H9 (cell line): ENCODE measurements at regions not wholly inside any gene's neighbourhood (a gene's known extent, or its start where the extent isn't known, plus 50 kb on each side); places are given as distances from the start of the nearest gene placed in this dataset.

Source experiments
- DNase-seq: peaks from one replicate; pipeline ENCODE4 v3.0.0-alpha.2; 2017
- H2AFZ ChIP-seq: one replicate; pipeline ENCODE4 v1.6.1; 2013; ENCODE audit warnings: mild to moderate bottlenecking, low read length, control low read depth, moderate library complexity
- H2AK5ac ChIP-seq: 2 replicates; pipeline ENCODE4 v1.6.1; 2013; ENCODE audit warnings: low read length, control low read depth, mixed read lengths; ENCODE audit not compliant: insufficient read length
- H2BK120ac ChIP-seq: one replicate; pipeline ENCODE4 v1.6.1; 2013; ENCODE audit warnings: low read depth, mild to moderate bottlenecking, low read length, control low read depth, inconsistent platforms; ENCODE audit not compliant: poor library complexity, severe bottlenecking
- H2BK12ac ChIP-seq: 2 replicates; pipeline ENCODE4 v1.6.1; 2013; ENCODE audit warnings: low read length, control low read depth, mixed read lengths, low read depth; ENCODE audit not compliant: insufficient read length
- H2BK15ac ChIP-seq: 2 replicates; pipeline ENCODE4 v1.6.1; 2013; ENCODE audit warnings: low read depth, low read length, control low read depth
- H2BK20ac ChIP-seq: one replicate; pipeline ENCODE4 v1.6.1; 2013; ENCODE audit warnings: low read depth, mild to moderate bottlenecking, low read length, control low read depth, inconsistent platforms; ENCODE audit not compliant: poor library complexity, severe bottlenecking
- H2BK5ac ChIP-seq: 2 replicates; pipeline ENCODE4 v1.6.1; 2013; ENCODE audit warnings: low read length, control low read depth, mixed read lengths; ENCODE audit not compliant: insufficient read length
- H3K14ac ChIP-seq: 2 replicates; pipeline ENCODE4 v1.6.1; 2013; ENCODE audit warnings: low read length, control low read depth; ENCODE audit not compliant: insufficient read depth
- H3K18ac ChIP-seq: 2 replicates; pipeline ENCODE4 v1.6.1; 2013; ENCODE audit warnings: low read depth, mild to moderate bottlenecking, mixed read lengths, low read length, control low read depth; ENCODE audit not compliant: insufficient read length
- H3K23ac ChIP-seq: 2 replicates; pipeline ENCODE4 v1.6.1; 2013; ENCODE audit warnings: low read length, control low read depth, mixed read lengths, low read depth; ENCODE audit not compliant: insufficient read length
- H3K23me2 ChIP-seq: 2 replicates; pipeline ENCODE4 v1.6.1; 2013; ENCODE audit warnings: low read depth, mild to moderate bottlenecking, mixed read lengths, low read length, control low read depth; ENCODE audit not compliant: insufficient read length, poor library complexity, severe bottlenecking
- H3K27ac ChIP-seq: 2 replicates; pipeline ENCODE4 v1.5.1; 2013; ENCODE audit warnings: low read length, control low read depth, mixed read lengths, low read depth; ENCODE audit not compliant: insufficient read length
- H3K27me3 ChIP-seq: 2 replicates; pipeline ENCODE4 v1.6.1; 2013; ENCODE audit warnings: low read length, control low read depth, inconsistent platforms; ENCODE audit not compliant: insufficient read depth
- H3K4ac ChIP-seq: 2 replicates; pipeline ENCODE4 v1.6.1; 2013; ENCODE audit warnings: low read depth, mild to moderate bottlenecking, control low read depth, inconsistent platforms, low read length, moderate library complexity
- H3K4me1 ChIP-seq: 2 replicates; pipeline ENCODE4 v1.6.1; 2013; ENCODE audit warnings: low read length, control low read depth, inconsistent platforms; ENCODE audit not compliant: insufficient read depth
- H3K4me2 ChIP-seq: 2 replicates; pipeline ENCODE4 v1.6.1; 2013; ENCODE audit warnings: low read length, control low read depth, mixed read lengths; ENCODE audit not compliant: insufficient read length, insufficient read depth
- H3K56ac ChIP-seq: 2 replicates; pipeline ENCODE4 v1.6.1; 2013; ENCODE audit warnings: low read depth, mild to moderate bottlenecking, mixed read lengths, low read length, control low read depth; ENCODE audit not compliant: insufficient read length
- H3K79me1 ChIP-seq: 2 replicates; pipeline ENCODE4 v1.6.1; 2013; ENCODE audit warnings: low read depth, mild to moderate bottlenecking, moderate library complexity, low read length, control low read depth, inconsistent platforms; ENCODE audit not compliant: insufficient read depth, poor library complexity, severe bottlenecking
- H3K79me2 ChIP-seq: 2 replicates; pipeline ENCODE4 v1.6.1; 2013; ENCODE audit warnings: low read length, control low read depth, inconsistent platforms; ENCODE audit not compliant: insufficient read depth
- H3K9ac ChIP-seq: 2 replicates; pipeline ENCODE4 v1.6.1; 2013; ENCODE audit warnings: low read length, control low read depth, mixed read lengths; ENCODE audit not compliant: insufficient read length; ENCODE audit errors: extremely low read depth
- H3K9me3 ChIP-seq: one replicate; pipeline ENCODE4 v1.6.1; 2013; ENCODE audit warnings: low read depth, low read length, inconsistent platforms; ENCODE audit not compliant: control insufficient read depth
- H3T11ph ChIP-seq: one replicate; pipeline ENCODE4 v1.6.1; 2013; ENCODE audit warnings: mild to moderate bottlenecking, low read length, control low read depth, inconsistent platforms
- H4K20me1 ChIP-seq: one replicate; pipeline ENCODE4 v1.6.1; 2013; ENCODE audit not compliant: control insufficient read depth, insufficient read length, insufficient read depth
- H4K5ac ChIP-seq: 2 replicates; pipeline ENCODE4 v1.6.1; 2013; ENCODE audit warnings: low read depth, mild to moderate bottlenecking, mixed read lengths, low read length, control low read depth; ENCODE audit not compliant: insufficient read length
- H4K8ac ChIP-seq: replicated peaks from 2 replicates; pipeline ENCODE4 v1.6.1; 2013; ENCODE audit warnings: low read length, control low read depth, mixed read lengths, low read depth; ENCODE audit not compliant: insufficient read length
- H4K91ac ChIP-seq: 2 replicates; pipeline ENCODE4 v1.6.1; 2013; ENCODE audit warnings: low read depth, mild to moderate bottlenecking, moderate library complexity, mixed read lengths, low read length, control low read depth; ENCODE audit not compliant: insufficient read length
- H3K27ac Mint-ChIP-seq, 3 experiments: 2 replicates in 2 of 3; 3 replicates in 1 of 3; pipeline ENCODE4 v1.8.0; 2020 to 2021; ENCODE audit warnings: mixed read lengths in 3 of 3, mild to moderate bottlenecking in 1 of 3, moderate library complexity in 1 of 3
- H3K27me3 Mint-ChIP-seq: 2 replicates; pipeline ENCODE4 v1.8.0; 2021; ENCODE audit warnings: low read depth, mild to moderate bottlenecking, moderate library complexity, mixed read lengths
- H3K36me3 Mint-ChIP-seq, 3 experiments: 2 replicates in 2 of 3; 3 replicates in 1 of 3; pipeline ENCODE4 v1.8.0; 2020 to 2021; ENCODE audit warnings: low read depth in 3 of 3, mixed read lengths in 3 of 3; ENCODE audit not compliant: insufficient read depth in 1 of 3
- H3K4me1 Mint-ChIP-seq, 2 experiments: 2 replicates each; pipeline ENCODE4 v1.8.0; 2020; ENCODE audit warnings: mixed read lengths in 2 of 2
- H3K4me3 Mint-ChIP-seq, 2 experiments: 2 replicates in 1 of 2; 3 replicates in 1 of 2; pipeline ENCODE4 v1.8.0; 2020 to 2021; ENCODE audit warnings: mild to moderate bottlenecking in 2 of 2, mixed read lengths in 2 of 2, moderate library complexity in 1 of 2
- H3K9me3 Mint-ChIP-seq, 2 experiments: 2 replicates in 1 of 2; 3 replicates in 1 of 2; pipeline ENCODE4 v1.8.0; 2020; ENCODE audit warnings: mild to moderate bottlenecking in 2 of 2, mixed read lengths in 2 of 2, moderate library complexity in 1 of 2
- WGBS: extraction: QIAGEN DNeasy Blood & Tissue Kit; methylation state at CpG from one replicate; pipeline ENCODE4 v1.1.7; 2013; ENCODE audit warnings: missing lambda C conversion rate, low lambda C conversion rate, mixed read lengths; ENCODE audit not compliant: insufficient read length; ENCODE audit errors: extremely low coverage; 5-methylcytosine and 5-hydroxymethylcytosine counted together
- TF ChIP-seq, protein P1 (sequence below): fragments of 200-600 bp; sonication (generic); conservative IDR thresholded peaks from 3 replicates; pipeline ENCODE4 v1.8.0; 2021; ENCODE audit warnings: antibody characterized with exemption, mild to moderate bottlenecking

DNA sequence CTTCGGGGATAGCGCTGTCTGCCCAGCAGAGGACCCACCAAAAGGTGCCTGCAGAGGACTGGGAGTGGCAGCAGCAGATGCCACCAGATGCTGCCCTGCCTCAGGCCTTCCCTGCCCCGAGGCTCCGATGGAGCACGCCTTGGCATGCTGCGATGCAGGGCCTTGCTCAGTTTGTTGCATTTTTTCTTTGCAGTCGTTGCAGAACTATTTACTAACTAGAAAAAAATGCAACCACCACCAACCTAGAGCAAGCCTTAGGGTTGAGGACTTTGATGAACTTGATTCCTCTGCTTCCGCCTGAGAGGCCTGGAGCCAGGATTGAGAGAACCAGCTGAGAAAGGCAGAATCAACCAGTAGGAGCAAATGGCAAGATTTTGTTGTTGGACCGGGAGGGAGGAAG lies 585.6 kb upstream of the MKI67 start:
- no peak overlapping the region for H3K4me3 Mint-ChIP-seq
- H4K8ac ChIP-seq = no peak overlapping the region
- H4K20me1 ChIP-seq = no peaks in the 10 kb centered on the region
- H3K9me3 Mint-ChIP-seq = peaks cover 0 to under 1% of the 10 kb centered on the region in 2 experiments; a peak in 1 of 5 replicates
- TF ChIP-seq, protein P1, sequence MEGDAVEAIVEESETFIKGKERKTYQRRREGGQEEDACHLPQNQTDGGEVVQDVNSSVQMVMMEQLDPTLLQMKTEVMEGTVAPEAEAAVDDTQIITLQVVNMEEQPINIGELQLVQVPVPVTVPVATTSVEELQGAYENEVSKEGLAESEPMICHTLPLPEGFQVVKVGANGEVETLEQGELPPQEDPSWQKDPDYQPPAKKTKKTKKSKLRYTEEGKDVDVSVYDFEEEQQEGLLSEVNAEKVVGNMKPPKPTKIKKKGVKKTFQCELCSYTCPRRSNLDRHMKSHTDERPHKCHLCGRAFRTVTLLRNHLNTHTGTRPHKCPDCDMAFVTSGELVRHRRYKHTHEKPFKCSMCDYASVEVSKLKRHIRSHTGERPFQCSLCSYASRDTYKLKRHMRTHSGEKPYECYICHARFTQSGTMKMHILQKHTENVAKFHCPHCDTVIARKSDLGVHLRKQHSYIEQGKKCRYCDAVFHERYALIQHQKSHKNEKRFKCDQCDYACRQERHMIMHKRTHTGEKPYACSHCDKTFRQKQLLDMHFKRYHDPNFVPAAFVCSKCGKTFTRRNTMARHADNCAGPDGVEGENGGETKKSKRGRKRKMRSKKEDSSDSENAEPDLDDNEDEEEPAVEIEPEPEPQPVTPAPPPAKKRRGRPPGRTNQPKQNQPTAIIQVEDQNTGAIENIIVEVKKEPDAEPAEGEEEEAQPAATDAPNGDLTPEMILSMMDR = no peak
- no peak overlapping the region for H3K14ac ChIP-seq
- H3K23ac ChIP-seq = no peak overlapping the region
- H2BK20ac ChIP-seq = no peak overlapping the region
- peak; percentile 4 for DNase-seq
- H3K27ac ChIP-seq = no peak overlapping the region
- WGBS = no CpG with 5 or more reads among the region's 9 CpGs
- no peak overlapping the region for H2BK120ac ChIP-seq
- H3K4ac ChIP-seq = no peak overlapping the region
- H3K56ac ChIP-seq = no peak overlapping the region
- H3K4me1 ChIP-seq = no peaks in the 10 kb centered on the region
- H3K79me1 ChIP-seq = no peaks in the 10 kb centered on the region
- H3K27ac Mint-ChIP-seq = no peak overlapping the region
- no peak overlapping the region for H3K9ac ChIP-seq
- no peak overlapping the region for H4K5ac ChIP-seq
- no peak overlapping the region for H3T11ph ChIP-seq
- no peak overlapping the region for H2BK12ac ChIP-seq
- H2AK5ac ChIP-seq = no peak overlapping the region
- no peak overlapping the region for H2AFZ ChIP-seq
- peaks cover 1% of the 10 kb centered on the region for H3K27me3 Mint-ChIP-seq
- H2BK5ac ChIP-seq = no peak overlapping the region
- H3K4me2 ChIP-seq = no peak overlapping the region
- no peaks in the 10 kb centered on the region for H3K9me3 ChIP-seq
- H2BK15ac ChIP-seq = no peak overlapping the region
- H4K91ac ChIP-seq = no peak overlapping the region
- H3K23me2 ChIP-seq = no peaks in the 10 kb centered on the region
- H3K18ac ChIP-seq = no peak overlapping the region
- no peaks in the 10 kb centered on the region for H3K27me3 ChIP-seq
- H3K79me2 ChIP-seq = no peaks in the 10 kb centered on the region
- no peaks in the 10 kb centered on the region for H3K36me3 Mint-ChIP-seq
- peaks cover 9 to 22% of the 10 kb centered on the region in 2 experiments for H3K4me1 Mint-ChIP-seq
